Amniotic epithelial cell (primary cell): ENCODE measurements at regions not wholly inside any gene's neighbourhood (a gene's known extent, or its start where the extent isn't known, plus 50 kb on each side); places are given as distances from the start of the nearest gene placed in this dataset.

Source experiments
- DNase-seq: peaks from one replicate; pipeline ENCODE4 v3.0.0-alpha.2; 2010; ENCODE audit warnings: low read depth

DNA sequence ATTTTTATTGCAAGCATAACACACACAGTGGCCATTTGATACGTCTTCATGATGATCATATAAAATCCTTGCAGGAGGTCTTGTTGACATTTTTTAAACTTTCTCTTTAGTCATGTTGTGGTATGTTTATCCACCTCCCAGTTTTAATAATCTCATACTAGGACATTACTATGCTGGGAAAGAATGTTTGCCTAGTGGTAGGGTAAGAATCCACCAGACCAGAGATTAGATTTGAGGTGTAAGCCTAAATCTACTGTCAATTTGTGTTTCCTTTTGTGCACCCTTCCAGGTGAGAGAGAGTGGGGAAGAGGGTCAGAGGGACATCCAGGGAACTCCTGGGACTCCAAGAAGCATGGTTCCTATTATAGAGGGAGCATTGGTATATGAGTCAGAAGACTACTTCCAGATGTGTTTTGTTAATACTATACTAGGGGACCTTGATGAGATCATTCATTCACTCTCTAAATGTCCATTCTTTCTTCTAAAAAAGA lies 298.3 kb upstream of the SASH1 start:
- DNase-seq = no peak

DNA sequence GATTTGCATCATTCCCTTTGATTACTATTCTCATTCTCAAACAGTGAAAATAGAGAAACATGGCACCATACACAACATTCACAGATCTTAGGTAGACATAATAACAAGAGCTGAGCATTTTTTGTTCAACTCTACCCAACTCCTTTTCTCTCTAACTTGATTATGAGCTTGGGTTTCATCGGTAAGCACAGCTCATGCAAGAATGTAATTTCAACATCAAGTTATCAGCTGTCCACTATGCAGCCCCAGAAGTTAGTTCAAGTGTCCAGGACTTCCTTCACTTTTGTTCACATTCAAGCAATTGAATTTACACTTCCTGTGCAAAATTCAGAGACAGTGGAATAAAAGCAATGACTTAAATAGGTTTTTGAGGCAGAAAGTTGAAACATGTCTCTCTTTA lies 297.7 kb upstream of the SASH1 start:
- no peak for DNase-seq

DNA sequence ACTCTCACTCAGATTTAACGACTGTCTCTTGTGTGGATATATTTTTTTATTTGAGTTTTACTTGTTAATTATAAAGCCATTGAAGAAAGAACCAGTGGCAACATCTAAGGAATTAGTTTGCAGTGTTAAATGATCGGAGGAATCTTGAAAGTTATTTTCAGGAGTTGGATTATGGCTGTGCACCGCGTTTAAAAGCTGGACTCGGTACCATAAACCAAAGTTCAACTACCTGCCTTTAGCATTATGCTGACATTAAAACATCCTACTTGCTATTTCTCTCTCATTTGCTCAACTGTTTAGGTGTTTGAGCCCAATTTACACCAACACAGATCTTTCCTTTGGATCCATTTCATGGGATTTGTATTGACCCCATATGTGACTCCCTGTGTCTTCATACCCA lies 289.4 kb upstream of the SASH1 start:
- no peak for DNase-seq

DNA sequence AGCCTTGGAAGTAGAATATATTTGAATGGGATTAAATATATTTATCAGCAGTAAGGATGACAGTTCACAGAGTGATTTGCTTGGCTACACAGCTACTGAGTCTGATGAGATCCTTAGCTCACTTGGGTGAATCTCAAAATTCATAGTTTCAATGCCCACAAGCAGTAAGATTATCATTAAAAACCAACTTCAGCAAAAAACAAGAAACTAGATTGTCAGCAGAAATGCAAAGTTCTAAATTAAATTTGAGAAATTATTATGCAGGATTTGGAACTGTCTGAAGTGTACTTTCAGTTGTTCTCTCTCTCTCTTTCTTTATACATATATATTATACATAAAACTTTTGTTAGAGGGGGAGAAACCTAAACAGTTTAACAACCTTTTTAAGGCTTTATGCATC lies 288.8 kb upstream of the SASH1 start:
- no peak for DNase-seq

DNA sequence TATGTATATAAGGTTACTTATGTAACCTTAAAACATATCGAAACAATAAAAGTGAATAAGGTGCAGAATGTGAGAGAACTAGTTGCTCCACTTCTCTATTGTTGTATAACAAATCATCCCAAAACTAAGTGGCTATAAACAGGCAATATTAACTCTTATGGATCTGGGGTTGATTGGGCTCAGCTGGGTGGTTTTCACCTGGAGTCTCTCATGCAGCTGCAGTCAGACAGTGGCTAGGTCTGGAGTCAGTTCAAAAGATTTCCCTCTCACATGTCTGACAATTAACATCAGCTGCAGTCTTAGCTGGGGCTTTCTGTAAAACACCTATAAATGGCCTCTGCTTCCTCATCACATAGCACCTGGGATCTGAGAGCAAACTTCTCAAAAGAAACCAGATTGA lies 288.4 kb upstream of the SASH1 start:
- DNase-seq = no peak

DNA sequence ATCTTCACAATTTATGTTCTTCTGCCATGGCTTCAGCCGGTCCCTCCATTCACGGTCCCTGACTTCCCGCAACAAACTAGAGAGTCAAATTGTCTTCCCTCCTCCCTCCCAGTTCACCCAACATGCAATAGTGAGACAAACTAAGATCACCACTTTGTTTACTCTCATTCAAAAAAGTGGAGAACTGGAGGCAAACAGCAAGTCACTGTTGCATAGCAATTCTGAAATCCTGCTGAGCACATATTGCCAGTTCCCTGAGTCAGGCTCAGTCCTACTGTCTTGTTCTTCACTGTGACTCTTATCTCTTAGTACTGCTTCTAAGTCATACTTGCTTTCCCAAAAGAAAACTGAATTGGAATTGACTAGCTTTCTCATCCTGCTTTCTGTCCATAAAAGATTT lies 287.2 kb upstream of the SASH1 start:
- no peak for DNase-seq

DNA sequence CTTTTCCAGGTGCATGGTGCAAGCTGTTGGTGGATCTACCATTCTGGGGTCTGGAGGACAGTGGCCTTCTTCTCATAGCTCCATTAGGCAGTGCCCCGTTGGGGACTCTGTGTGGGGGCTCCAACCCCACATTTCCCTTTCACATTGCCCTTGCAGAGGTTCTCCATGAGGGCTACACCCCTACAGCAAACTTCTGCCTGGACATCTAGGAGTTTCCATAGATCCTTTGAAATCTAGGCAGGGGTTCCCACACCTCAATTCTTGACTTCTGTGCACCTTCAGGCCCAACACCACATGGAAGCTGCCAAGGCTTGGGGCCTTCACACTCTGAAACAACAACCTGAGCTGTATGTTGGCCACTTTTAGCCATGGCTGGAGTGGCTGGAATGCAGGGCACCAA lies 282.8 kb upstream of the SASH1 start:
- DNase-seq = no peak

DNA sequence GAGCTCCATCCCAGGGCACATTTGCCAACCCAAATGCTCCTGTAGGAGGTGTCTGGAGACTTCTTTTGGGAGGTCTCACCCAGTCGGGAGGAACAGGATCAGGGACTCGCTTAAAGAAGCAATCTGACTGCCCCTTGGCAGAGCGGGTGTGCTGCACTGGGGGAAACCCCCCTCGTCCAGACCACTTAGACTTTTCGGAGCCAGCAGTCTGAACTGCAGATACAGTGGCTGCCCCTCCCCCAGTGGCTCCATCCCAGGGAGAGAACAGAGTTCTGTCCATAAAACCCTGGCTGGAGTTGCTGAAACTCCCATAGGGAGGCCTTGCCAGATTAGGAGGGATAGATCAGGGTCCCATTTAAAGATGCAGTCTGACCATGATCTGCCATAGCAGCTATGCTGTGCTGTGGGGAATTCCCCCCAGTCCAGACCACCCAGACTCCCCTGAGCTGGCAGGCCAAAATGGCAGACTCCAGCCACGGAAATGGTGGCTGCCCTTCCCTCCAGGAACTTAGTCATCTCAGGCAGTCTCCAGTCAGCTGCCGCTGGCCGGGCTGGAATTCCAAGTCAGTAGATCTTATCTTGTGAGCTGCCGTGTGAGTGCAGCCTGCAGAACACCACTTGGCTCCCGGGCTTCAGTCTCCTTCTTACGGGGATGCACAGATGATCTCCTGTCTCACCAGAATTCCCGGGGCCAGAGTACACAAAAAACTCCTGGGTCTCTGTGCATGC lies 278.1 kb upstream of the SASH1 start:
- DNase-seq = peak; percentile 63

DNA sequence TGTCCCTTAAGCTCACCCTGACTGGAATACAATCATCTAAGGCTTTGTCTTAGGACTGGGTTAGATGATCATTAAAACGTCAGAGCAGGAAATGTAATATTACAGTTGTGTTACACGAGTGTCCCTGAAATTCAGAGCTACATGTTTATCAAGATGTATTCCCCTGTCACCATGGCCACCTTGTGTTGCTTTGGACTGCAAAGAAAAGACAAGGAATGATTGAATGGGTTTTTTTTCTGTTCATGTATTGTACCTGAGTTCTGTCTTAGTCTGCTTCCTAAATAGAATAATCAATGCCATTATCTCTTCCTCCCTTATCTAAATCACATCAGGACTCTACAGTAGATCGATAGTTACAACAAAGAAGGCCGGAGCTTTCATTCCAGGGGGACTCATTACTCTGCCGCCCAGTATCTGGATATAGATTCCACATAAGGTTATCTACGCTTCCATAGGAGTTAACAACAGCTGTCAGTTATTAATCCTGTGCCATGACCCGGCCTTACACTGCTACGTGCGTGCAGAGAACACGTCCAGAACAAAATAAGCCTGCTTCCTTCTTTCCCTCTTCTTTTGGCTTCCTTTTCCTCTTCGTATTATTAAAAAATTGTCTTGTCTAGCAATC lies 274.1 kb upstream of the SASH1 start:
- DNase-seq = no peak

DNA sequence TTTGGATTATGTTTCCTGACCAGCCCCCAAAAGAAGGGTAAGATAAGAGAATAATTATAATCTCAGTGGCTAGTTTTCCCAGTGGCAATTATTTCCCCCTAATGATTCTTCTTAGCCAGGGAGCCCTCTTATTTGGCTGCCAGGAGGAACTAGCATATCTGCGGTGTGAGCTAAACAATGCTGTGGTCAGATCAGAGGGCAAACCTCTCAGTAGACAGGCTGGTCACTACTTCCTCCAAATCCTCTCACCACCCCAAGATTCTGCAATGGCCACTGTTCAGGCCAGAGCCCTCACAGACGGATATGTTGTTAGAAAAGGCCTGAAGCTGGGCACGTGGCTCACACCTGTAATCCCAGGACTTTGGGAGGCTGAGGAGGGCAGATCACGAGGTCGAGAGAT lies 273.4 kb upstream of the SASH1 start:
- DNase-seq = no peak

DNA sequence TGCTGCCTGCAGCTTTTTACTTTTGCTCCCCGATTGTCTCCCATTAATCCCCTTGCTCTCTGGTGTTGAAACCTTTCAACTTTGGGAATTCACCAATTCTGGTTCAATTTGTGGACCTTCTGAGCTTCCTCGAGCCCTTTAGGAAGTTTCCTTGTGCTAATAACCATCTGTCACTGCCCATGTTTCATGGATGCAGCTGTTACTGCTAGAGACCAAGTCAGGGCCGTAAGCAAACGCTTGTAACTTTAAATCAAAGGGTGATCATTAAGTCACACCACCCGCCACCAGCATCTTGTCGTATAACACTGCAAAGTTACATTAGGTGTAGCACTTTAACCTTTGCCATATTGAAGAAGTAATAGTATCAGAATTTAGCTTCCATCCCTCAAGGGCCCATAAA lies 268.3 kb upstream of the SASH1 start:
- DNase-seq = no peak

DNA sequence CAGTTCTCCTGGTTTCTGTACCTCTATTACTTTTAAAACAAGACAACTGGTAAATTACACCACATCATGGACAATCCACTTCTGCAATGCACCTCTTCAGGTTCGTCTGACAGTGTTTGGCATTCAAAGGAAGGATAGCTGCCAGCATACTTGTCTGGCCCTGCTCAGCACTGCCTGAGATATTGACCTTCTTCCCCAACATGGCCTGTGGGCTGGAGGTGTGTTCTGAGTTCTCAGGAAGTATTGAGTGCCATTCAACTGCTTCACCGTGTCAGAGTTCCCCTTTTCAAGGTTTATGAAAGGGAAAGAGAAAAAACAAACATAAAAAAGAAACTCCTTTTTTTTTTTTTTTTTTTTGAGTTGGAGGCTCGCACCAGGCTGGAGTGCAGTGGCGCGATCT lies 267.9 kb upstream of the SASH1 start:
- DNase-seq = no peak

DNA sequence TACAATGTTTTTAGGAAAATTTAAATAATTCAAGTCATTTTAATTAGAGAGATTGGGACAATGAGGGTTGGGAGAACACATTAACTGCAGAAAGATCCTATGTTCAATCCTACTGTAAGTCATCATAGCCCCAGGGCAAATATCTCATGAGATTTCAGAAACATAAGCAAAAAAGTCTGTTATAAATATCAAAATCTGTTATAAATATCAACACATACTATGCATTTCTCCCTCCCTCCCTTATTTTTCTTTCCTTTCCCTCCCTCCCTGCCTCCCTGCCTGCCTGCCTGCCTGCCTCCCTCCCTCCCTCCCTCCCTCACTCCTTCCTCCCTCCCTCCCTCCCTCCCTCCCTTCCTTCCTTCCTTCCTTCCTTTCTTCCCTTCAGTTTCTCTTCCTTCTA lies 267.3 kb upstream of the SASH1 start:
- DNase-seq = no peak

DNA sequence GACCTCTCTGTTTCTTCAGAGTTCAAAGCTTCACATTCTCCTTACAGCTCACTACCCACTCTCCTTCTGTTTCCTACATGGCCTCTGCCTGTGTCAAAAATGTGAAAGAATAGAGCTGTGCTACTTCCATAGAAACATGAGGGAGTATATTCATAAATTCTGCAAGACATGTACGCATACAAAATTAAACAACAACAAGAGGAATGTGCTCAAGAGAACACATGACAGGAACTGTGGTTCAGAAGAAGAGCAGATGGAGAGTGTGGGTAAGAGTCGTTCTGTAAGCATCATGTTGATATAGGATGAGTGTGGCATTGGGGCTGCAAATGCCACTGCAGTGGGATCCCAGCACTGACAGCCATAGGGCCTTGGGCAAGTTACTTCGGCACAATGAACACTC lies 266.6 kb upstream of the SASH1 start:
- DNase-seq = no peak

DNA sequence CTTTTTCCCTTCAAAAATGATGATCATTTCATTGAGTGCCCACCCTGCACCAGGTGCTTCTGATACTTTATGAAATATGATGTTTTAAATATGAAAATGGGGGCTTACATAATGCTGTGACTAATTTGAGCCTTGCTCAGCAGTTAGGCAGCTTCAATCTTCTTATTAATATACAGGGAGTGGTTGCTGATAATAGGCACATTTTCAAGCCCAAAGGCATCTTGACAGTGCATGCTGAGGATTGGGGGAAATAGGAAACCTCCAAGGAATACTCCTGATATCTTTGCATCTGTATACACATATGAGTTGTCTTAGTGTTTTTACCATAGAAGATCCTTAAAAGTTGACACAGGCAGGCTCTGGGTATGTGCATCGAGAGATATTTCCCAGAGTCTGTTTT lies 262.3 kb upstream of the SASH1 start:
- DNase-seq = no peak

DNA sequence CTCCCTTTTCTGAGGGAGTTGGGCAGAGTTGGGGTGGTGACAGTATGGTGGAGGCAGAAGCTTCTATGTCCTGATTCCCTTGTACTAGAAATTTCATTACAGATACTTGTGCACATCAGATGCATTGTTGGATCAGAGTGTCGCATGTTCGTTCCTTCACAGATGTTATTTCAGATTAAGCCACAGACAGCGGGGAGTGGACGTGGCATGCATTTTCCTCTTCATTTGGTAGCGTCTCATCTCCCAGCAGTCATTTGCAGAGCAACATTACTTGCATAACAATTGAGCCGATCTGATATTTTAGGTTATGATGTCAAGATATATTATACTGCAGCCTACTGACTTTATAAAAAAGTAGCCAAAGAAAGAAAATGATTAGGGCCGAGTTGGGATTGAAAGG lies 261.6 kb upstream of the SASH1 start:
- DNase-seq = no peak

DNA sequence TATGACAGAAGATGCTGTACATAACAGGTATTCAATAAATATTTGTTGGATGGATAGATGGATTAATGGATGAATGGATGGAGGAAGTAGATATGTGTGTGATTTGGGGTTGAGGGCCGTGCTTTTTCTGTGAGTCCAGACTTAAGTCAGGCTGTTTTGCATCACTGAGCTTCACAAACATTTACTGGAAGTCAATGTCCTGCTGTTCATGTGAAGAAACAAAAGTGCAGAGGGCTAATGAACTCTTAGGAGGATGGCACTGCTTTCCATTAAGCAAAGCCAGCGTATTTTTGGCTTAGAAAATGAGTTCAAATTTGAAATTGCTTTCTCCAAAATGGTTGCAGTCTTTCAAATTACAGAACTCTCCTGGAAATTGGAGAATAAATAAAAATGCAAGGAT lies 260.6 kb upstream of the SASH1 start:
- no peak for DNase-seq

DNA sequence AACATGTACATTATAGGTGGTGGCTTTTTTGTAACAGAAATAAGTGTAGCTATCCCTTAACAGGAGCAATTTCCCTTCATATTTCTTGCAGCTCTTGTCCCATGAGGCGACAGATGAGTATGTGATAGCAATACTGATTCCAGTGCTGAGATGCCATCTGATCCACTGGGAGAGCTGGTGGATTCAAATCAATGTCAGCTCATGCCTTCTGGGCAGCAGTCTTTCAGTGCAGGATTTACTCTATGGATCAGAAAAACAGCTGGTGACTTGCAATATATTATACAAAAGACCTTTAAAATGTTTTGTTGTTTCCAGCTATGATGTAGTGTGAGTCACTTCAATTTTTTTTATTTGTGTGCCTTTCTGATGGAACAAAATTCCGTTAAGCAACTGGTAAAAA lies 259.9 kb upstream of the SASH1 start:
- DNase-seq = no peak

DNA sequence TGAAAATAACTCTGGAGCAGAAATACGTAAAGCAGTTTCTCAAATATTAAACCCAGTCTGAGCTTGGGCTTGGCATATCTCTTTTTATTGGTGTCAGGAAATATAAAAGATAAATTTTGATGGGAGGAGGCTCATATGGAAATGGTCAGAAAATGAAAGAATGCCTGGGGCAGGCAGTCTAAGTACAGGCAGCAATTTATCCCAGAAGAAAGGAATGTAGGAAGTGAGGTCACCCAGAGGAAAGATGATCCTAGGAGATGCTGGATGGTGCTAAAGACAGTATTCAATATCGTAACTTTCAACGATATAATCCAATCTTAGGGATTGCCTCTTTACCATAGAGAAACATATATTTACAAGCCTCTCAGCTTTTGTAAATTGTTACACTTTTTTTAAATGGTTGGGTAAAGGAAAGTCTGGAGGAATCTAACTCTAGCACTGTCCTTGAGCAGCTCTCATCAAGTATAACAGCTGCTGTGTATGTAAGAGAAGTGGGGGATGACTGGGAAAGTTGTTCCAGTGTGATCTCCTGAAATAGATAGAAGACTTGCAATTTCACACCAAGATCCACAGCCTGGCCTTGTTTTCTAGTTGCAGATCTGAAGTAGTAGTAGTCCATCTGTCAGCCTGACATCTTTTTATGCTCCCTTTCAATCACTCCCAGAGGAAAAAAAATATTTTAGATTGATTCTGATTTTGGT lies 256.9 kb upstream of the SASH1 start:
- DNase-seq = no peak

DNA sequence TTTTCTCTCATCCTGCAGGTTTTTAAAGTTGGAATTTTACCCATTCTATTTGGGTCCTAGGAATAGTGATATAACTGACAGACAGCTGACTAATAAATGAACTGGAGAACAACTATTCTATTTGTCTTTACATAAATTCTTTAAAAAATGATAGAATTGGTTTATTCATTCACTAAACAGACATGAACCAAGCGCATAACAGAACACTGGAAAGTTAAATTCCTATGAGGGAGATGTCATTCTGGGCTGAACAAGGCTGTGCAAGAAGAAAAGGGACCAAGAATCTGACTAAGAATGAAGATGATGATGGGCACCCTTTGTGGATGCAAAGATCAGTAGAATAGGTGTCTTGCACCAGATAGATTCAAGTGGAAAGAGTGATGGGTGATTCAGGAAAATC lies 256.3 kb upstream of the SASH1 start:
- DNase-seq = no peak

DNA sequence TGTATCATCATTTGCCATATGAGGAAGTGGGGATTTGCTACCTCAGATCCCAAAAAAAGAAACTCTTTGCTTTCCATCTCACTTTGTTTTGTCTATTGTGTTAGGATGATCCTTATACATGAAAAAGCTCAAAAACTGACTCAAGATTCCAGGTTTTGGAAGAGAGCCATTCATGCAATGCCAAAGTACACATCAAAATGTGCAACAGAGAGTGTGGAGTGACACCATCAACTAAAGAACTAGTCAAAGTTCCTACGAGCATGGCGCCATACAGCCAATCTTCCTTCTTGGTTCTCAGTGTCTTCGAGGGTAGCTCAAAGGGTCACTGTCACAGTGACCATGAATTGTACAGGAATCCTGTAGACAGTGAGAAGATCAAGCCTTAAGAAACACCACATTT lies 255.8 kb upstream of the SASH1 start:
- no peak for DNase-seq

DNA sequence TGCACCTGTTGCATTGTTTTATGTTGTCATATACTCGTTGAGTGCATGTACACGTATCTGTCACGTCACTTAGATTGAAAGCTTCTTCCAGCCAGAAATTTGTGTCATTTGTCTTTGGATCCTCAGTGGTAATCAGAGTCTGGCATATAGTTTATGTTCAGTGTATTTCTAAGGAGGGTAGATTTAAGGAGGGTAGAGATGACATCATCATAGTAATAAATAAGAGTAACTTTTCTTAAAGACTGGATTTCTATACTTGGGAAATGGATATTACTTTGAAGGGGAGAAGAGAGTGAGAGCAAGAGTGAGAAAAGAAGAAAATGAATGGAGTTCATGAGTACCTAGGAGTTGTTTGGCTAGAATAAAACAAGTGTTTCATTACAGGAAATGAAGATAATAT lies 255.0 kb upstream of the SASH1 start:
- no peak for DNase-seq

DNA sequence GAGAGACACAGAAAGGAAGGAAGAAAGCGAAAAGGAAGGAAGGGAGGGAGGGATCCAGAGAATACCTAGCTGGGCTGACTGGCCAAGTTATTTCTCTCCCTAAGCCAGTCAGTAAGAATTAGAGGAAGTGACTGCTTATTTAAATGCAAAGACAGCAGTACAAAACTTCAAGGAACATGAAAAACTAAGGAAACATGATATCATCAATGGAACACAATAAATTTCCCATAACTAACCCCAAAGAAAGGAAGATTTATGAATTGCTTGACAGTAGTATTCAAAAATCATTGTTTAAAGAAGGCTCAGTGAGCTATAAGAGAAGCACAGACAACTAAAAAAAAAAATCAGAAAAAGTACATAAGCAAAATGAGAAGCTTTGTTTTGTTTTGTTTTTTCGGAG lies 252.3 kb upstream of the SASH1 start:
- no peak for DNase-seq

DNA sequence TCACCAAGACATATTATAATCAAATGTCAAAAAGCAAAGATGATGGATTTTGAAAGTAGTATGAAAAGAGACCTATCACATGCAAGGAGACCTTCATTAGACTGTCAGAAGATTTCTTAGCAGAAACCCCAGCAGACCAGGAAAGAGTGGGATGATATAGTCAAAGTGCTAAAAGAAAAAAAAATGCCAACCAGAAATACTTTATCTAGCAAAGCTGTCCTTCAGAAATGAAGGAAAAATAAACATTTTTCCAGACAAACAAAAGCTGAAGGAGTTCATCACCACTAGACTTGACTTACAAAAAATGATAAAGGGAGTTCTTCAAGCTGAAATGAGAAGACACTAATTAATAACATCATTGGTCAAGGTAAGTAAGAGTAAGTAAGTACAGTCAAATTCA lies 251.2 kb upstream of the SASH1 start:
- DNase-seq = no peak
